NCI-H1694 treated with DMSO at 0.1 percent for 48 hours (cell line): ENCODE measurements at regions not wholly inside any gene's neighbourhood (a gene's known extent, or its start where the extent isn't known, plus 50 kb on each side); places are given as distances from the start of the nearest gene placed in this dataset.
"Not testable (repeated sequence)": the region's sequence is repeated elsewhere in the genome, so short reads cannot be mapped to it uniquely, and the experiment has no call there.

Experiments
- DNase-seq: peaks from one replicate; lab custom pipeline; 2025; lab: John Stamatoyannopoulos, UW

DNA sequence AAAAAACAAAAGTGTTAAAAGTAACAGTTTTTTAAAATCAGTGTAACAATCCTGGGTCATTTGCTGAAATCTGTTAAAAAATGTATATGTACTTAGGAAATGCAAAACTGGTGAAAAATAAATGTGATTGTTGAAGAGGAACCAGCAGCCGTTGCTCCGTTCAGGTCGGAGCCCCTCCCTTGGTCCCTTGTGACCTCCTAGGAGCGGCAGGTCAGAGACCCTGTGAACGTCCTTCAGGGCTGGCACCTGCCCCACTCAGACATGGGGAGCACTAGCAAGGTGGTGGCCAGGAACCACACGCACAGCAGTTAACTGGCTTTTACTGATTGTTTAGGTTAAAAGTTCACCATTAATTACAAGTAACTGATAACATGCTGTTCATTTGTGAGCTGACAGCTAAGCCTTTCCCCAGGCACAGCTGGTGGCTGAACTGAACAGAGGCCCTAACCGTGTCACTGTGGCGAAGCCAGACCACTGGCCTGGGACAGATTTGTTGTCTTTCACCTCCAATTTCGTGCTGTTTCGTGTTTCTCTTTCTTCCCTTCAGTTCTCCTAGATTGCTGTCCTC lies 159.2 kb upstream of the ALKAL2 start:
- DNase-seq, result no peak

- no peak for DNase-seq
Observed at GRCh38 chr2:446303-446874, 158.5 kb upstream of the ALKAL2 start.

- DNase-seq, result no peak
Observed at GRCh38 chr2:445896-446295, 158.0 kb upstream of the ALKAL2 start.

DNA sequence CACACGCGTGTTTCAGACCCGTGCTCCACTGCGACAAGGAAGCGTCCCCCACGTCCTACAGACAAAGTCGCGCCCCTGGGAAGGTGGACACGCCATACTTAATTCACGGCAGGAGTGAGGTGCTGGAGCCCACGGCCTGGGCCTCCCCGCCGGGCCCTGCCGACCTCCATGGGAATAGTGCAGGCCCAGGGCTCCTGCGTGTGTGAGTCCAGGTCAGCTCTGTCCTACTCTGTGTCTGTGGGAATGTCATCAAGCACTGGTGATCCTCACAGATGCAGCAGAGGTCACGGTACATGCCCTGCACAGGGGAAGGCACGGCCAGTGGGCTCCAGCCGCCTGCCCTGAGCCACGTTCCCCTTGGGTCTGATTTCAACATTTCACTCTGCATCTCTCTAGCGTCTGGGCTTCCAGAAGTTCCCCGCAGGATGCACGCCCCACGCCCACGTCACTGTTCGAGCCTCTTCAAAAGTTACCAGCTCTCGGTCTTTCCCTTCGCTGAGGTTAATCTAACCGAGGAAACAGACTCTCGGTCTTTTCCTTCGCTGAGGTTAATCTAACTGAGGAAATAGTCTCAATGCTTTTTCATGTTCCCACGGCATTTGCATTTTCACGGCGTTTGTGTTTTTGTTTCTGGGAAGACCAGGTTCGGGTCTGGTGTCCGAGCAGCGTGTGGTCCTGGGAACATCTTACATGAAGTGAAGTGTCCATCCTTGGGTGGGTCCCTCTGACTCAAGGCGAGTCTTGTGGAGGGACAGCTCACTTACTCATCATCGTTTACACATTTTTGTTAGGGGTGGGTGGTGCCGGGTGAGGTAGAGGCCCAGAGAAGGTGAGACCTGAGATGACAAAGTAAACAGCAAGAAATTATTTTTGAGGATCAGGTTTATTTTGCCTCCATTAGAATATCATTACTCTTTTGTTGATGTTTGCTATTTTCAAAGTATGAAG lies 157.3 kb upstream of the ALKAL2 start:
- DNase-seq, result no peak

GRCh38 chr2:443741-444140 lies 155.8 kb upstream of the ALKAL2 start:
- DNase-seq, result no peak

GRCh38 chr2:443216-443615 lies 155.3 kb upstream of the ALKAL2 start:
- no peak for DNase-seq

DNA sequence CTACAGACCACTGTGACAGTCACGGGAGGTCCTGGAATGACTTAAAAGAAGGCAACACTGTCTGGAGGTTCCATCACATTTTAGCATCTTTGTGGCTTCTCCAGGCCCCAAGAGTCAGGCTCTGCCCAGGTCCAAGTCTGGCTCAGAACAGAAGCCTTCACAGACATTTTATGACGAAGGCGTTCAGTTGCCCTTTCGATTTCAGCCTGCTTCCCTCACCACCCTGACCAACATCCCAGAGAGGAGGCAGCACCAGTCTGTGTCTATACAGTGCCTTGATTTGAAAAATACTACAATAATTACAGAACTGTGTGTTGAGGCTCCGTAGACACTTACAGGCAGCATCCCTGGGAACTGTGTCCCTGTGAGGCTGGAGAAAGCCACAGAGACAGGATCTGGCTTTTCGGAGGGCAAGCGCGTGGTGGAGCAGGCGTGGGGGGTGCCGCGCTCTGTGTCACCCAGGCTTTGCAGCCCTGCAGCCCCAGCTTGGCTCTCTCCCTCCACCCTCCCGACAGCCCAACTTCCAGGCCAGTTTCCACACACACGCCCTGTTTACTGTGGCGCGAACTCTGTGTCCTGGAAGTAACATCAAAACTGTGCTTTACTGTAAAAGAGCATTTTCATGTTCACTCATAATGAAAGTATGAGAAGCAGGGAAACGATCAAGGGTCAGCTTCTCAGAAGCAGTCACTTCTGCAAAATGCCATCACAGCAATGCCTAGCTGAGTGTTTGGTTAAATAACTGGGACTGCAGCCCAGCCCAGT lies 153.5 kb upstream of the ALKAL2 start:
- DNase-seq, result no peak

DNA sequence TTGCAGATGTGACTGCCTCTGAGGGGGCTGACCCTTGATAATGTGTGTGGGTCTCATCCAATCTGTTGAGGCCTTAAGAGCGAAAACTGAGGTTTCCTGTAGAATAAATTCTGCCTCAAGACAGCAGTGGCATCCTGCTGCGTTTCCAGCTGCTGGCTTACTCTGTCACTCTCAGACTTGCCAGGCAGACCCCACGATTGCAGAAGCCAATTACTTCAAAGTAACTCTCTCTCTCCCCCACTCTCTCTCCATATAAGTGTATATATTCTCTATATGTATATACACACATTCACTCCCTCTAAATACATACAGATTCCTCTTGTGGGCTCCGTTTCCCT lies 152.5 kb upstream of the ALKAL2 start:
- DNase-seq, result no peak

GRCh38 chr2:439556-440402 lies 151.9 kb upstream of the ALKAL2 start:
- no peak for DNase-seq

- DNase-seq, result no peak
Observed at GRCh38 chr2:439077-439476, 151.2 kb upstream of the ALKAL2 start.

- peak; percentile 53 for DNase-seq
Observed at GRCh38 chr2:437756-438393, 150.0 kb upstream of the ALKAL2 start.

DNA sequence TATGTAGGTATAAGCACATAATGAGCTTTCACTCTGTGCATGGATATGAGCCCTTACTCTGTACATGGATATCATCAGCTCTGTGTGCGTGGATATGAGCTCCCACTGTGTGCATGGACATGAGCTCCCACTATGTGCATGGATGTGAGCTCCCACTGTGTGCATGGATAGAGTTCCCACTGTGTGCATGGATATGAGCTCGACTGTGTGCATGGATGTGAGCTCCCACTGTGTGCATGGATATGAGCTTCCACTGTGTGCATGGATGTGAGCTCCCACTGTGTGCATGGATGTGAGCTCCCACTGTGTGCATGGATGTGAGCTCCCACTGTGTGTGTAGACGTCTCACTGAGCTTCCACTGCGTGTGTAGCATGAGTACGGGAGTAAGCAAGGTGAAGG lies 149.3 kb upstream of the ALKAL2 start:
- no peak for DNase-seq

DNA sequence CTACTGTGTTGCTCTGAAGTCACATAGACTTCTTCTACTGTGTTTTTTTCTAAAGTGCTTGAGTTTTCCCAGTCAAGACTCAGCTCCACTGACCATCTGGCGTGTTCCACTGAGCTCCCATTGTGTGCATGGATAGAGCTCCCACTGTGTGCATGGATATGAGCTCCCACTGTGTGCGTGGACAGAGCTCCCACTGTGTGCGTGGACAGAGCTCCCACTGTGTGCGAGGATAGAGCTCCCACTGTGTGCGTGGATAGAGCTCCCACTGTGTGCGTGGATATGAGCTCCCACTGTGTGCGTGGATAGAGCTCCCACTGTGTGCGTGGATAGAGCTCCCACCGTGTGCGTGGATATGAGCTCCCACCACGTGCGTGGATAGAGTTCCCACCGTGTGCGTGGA lies 148.3 kb upstream of the ALKAL2 start:
- no peak for DNase-seq

DNA sequence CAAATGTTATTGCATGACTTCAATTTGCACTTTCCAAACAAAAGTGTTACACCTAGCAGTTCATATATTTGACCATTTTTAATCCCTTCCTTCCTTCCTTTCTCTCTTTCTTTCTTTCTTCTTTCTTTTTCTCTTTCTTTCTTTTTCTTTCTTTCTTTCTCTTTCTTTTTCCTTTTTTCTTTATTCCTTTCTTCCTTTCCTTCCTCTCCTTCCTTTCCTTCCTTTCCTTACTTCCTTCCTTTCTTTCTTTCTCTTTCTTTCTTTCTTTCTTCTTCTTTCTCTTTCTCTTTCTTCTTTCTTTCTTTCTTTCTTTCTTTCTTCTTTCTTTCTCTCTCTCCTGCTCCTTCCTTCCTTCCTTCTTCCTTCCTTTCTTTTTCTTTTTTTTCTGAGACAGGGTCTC lies 146.7 kb upstream of the ALKAL2 start:
- no peak for DNase-seq

DNA sequence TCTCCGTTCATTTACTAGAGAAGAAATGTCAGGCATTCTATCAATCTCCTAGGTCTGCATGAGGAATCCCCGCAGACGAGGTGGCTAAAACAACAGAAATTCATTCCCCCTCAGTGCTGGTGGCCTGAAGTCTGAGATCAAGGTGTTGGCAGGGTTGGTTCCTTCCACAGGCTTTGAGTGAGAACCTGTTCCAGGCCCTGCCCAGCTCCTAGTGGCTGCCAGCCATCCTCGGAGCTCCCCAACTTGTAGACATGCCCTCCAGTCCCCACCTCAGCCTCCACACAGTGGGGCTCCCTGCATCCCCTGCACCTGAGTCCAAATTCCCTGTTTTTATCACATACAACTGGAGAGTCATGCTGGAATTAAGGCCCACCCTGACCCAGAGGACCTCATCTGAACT lies 145.3 kb upstream of the ALKAL2 start:
- DNase-seq, result no peak

- DNase-seq, result no peak
Observed at GRCh38 chr2:430291-431040, 142.6 kb upstream of the ALKAL2 start.

- no peak for DNase-seq
Observed at GRCh38 chr2:429575-430254, 141.8 kb upstream of the ALKAL2 start.

DNA sequence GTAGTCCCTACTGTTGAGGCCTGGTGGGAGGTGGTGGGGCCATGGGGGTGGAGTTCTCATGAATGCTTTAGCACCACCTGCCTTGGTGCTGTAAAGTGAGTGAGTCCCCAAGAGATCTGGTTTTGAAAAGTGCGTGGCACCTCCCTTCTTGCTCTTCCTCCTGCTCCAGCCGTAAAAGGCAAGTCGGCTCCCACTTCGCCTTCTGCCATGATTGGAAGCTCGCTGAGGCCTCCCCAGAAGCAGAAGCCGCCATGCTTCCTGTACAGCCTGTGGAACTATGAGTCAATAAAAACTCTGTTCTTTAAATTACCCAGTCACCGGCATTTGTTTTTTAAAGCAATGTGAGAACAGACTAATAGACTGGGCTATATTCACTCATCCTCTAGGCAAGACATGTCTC lies 141.3 kb upstream of the ALKAL2 start:
- no peak for DNase-seq

GRCh38 chr2:428591-428990 lies 140.7 kb upstream of the ALKAL2 start:
- no peak for DNase-seq

GRCh38 chr2:426696-427095 lies 138.8 kb upstream of the ALKAL2 start:
- not testable (repeated sequence) for DNase-seq
